OCI-M2 (cell line): ENCODE measurements at regions not wholly inside any gene's neighbourhood (a gene's known extent, or its start where the extent isn't known, plus 50 kb on each side); places are given as distances from the start of the nearest gene placed in this dataset.

Experiments used
- DNase-seq: peaks from one replicate; lab custom pipeline; 2025; ENCODE audit not compliant: unreplicated experiment; lab: John Stamatoyannopoulos, UW

DNA sequence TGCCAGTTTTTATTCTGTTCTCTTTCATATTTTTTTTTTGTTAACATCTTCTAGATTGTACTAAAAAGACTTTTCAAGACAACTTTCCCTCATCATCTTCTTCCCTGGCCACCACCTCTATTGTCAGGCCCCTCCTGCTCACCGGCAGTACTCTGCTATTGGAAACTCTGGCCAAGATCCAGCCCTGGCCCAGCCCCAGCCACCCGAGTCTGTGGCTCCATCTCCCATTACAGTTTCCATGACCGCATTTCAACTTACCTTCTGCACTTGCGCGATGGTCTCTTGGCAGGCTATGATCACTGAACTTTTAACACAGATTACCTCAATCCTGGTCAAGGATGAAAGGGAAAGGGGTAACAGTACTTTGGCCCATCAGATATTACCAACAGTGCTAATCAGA is 137.7 kb upstream of the POM121L12 start:
- DNase-seq = no peak

DNA sequence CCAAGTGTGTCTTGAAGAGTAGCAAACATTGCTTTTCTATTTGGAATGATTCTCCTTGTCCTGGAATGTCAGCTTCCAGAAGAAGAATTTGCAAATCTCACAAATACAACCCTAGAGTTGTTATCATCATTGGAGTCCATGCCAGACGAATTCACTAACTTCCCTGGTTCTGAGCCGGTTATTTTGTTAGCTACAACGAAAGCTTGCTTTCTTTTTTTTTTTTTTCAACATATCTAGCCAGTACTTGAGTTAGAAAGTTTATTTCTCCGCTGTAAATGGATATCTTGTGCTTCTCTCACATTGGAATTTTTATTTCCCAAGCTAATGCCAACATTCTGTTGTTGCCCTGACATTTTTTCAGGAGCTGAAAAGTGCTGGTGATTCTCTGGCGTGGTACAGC is 138.1 kb upstream of the POM121L12 start:
- no peak for DNase-seq

DNA sequence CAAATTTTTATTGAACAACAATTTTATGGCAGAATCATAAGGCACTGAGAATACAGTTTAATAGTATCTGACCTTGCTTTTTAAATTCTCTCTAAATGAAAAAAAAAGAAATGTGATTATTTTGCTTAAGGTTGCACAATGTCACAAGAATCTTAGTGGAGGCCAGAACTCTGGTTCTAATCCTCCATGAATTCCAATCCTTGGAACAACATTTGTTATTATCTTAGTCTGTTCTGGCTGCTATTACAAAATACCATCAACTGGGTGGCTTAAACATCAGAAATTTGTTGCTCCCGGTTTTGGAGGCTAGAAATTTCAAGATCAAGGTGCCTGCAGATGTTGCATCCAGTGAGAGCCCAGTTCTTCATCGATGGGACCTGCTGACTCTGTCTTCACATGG is 158.2 kb upstream of the POM121L12 start:
- DNase-seq = no peak

DNA sequence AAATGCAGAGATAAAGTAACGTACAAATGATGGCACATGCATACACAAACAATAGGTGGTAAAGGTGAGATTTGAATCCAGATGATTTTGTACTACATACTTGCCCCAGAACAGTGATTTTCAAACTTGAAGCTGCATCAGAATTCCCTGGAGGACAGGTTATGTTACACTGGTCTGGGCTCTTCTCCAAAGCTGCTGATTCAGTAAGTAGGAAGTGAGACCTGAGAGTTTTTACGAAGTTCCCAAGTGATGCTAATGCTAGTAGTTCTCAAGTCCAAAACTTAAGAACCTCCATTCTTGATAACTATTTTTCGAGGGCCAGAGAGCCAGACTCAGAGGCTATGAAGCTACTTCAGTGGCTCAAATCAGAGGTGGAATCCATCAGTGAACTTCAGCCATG is 159.0 kb upstream of the POM121L12 start:
- no peak for DNase-seq

DNA sequence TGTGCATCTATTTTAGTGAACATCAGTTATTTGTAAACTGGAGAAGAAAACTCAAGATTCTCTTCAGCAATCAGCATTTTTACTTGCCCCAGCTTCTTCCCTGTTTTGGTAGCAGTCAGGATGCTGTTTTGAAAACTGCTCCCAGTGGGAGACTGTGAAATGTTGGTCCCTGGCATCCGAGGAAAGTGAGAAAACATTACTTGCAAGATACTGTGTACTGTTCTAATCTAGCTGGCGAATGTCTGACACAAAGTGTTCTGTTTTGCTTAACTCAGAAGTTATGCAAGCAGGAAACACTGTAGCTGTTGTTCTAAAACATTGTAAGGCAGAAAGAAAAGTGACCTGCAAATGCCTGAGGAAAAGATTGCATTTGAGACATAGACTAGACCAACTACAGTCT is 171.8 kb upstream of the POM121L12 start:
- no peak for DNase-seq

DNA sequence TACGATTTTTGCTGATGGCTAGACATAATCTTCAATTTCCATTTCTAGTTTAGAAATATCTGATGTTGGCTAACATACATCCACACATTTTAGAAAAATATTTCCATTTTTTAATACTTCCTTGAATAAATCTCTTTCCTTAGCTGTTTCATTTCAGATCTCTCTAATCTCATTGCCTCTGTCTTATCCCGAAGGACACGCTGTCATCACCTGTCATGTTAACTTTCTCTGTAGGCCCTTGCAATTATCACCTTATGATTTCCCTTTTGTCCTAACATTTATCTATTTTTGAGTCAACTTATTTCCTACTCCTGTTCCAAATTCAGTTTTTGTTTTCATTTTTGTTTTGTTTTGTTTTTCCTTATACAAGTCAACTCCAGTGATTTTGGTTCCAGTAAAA is 173.1 kb upstream of the POM121L12 start:
- no peak for DNase-seq

DNA sequence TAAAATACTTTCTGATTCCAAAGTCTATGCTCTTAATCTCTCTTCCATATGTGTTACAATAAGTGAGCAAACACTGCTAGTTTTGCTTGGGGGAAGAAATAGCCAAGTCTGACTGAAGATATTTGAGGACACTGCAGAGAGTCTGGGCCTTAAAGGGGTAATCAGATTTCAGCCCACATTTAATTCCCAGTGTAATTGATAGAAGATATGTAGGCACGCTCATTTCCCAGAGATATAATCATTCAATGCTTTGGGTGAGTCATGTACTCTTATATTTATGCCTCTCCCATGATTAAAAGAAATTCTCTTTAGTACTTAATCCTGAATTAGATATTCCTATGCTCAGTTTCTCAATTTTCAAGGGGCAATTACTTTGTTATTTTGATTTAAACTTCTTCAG is 178.1 kb upstream of the POM121L12 start:
- DNase-seq = no peak

DNA sequence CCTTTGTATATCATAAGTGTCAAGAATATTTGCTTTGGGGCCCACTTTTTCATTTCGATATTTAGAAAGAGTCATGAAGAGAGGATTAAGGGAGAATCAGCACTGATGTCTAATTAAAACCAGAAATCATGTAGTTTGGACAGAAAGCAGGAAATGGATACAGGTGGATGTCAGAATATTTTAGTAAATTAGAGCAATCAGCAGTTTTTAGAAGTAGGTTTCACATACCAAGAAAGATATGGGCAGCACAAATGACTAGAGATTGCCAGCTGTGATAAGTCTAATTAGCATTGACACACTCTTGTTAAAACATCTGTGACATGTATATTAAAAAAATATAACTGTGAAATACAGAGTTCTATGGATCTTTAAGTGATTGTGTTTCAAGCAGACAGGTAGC is 180.8 kb upstream of the POM121L12 start:
- no peak for DNase-seq

DNA sequence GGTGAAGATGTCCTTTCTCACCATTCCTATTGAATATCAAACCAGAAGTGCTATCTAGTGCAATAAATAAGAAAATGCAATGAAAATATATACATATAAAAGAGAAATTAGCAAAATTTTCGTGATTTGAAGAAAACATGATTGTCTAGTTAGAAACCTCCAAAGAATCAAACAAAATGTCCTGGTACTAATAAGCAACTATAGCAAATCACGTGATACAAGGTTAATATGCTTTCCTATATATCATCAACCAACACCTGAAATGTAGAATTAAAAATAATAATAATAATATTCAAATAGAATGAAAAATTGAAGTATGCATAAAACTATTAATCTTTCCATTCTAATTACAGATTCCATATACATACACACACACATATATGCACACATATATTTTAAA is 183.9 kb upstream of the POM121L12 start:
- DNase-seq = no peak

DNA sequence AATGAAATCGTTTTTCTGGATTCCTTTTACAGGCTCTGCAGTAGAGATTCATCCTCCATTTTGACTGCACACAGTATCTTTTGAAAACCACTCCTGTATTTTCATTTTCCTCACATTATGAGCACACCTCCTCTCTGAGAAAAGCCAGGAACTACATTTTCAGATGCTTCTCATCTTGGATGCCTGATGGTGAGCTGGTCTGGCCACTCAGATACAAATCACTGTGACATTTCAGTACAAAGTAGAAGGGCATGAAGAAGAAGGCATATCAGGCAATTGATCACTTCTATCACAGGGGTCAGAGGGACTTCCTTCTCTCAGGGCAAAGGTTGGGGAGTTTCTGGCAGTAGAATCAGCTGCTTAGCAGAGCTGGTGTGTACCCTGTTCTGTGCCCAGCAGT is 192.0 kb upstream of the POM121L12 start:
- DNase-seq = no peak

DNA sequence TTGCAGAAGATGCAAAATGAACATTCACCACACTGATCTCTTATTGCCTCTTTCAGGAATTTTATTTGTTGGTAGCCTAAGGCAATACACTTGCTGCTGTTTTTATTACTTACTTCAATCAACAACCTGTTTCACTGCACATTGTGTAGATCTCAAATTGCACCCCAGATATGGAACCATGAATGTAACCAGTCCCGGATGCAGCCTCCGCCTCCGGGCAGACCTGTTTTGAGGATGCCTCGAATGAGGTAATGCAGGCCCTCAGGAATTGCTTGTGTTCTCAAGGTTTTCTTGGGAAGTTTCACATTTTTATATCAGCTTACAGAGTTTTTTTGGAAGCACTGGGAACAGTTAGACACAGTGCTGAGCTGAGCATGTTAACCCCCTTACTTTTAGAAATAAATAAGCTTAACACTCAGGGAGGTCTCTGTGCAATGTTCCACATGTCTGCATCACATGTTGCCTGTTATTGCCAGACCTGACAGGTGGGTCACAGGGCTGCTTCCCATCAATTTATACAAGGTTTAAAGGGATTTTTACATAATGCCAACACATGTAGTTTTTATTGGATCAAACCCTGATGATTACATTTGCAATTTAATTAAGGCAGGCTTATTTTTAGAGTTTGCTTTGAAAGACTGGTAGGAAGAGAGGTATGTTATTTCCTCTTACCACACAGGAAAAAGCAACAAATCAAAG is 193.1 kb upstream of the POM121L12 start:
- DNase-seq = no peak

DNA sequence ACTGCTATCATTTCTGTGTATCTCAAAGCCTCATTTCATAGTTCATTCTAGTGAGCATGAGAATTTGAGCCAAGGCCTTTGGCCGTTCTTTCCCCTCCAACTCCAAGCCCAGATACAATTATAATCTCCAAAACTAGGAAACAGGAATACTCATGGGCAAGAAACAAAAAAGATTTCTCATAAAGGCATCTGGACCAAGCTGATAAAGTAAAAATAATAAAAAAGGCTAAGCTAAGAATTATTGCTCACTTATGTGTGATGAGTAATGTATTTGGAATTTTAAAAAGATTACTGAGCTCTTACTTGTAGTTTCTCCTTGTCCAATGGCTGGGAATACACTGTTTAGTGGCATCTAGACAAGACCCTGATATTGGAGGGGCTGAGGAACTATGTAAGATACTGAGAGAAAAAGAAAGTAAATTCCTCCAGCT is 196.4 kb upstream of the POM121L12 start:
- no peak for DNase-seq

DNA sequence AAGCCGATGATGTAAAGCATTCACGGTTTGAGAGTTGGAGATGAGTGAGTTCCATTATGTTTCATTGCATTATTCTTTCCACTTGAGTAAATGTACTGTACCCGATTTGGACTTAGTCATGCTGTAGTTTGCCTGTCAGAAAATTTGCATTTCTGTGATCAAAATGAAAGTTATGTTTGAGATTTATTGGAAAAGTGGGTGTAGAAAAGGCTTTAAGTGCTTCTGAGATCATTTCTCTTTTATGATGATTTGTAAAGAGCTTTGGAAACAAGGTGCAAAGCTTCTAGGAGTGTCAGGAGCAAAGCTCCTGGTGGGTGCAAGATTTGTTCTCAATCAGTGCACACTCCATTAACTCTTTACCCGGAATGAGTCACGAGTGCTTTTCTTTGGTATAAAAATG is 204.1 kb upstream of the POM121L12 start:
- DNase-seq = no peak

DNA sequence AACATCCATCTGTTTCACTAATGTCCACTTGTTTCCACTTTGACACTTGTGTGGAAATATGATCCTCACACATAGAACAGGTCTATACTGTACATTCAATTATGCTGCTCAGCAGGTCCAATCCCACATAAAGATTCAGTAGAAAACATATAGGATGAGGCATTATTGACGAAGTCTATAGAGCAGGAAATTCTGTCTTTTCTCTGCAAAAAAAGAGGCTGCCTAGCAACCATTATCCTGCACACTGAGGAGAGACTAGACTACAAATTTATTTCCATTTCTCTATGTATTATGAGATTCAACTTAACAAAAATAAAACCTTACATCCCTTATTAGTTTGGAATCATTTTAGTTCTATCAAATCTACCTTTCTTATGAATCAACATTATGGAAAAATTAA is 204.6 kb upstream of the POM121L12 start:
- DNase-seq = no peak

DNA sequence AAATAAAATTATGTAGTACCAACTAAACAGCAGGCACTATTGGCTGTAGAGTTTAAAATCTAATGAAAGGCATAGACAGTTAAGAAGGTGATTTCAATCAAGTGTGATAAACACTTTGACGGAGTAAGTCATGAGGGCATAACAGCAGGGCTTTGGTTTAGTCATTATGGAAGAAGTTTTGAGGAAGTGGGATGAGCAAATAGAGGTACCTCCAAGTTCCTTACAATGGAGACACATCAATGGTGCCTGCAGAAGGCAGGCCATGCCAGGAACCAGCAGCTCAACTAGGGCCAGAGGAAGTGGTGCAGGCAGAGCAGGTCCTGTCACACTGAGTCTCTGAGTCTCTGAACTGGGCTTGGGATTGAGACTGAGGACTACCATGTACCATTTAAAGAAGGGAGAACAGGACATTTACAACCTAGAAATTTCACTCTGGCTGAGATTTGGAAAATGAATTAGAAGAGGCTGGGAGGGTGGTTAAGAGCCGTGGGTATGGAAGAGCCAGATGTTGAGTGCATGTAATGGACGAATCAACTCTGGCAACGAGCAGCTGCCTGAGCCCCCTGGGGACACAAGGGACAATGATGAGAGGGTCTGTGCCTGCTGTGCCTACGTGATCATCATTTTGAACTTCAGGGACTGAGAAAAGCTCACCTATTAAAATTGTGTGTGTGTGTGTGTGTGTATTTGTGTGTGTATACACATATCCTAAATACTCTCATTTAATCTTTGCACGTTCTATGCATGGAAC is 208.7 kb upstream of the POM121L12 start:
- no peak for DNase-seq

DNA sequence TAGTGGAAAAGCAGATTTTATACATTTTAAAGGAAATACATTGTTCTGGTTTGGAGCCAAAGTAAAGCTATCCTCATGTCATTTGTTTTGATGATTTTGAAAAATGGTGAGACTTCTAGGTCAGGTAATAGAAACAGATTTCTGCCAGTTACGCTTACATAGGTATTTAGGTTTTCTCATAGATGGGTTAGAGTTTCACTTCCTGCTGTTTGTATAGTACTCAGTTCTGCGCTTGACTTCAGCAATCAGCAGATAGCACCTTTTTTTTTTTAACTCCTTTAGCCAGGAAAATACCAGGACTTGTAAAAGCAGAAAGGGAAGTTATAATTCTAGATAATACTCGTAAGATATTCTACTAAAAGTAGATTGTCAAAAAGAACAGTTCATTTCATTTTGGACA is 209.8 kb upstream of the POM121L12 start:
- DNase-seq = no peak

DNA sequence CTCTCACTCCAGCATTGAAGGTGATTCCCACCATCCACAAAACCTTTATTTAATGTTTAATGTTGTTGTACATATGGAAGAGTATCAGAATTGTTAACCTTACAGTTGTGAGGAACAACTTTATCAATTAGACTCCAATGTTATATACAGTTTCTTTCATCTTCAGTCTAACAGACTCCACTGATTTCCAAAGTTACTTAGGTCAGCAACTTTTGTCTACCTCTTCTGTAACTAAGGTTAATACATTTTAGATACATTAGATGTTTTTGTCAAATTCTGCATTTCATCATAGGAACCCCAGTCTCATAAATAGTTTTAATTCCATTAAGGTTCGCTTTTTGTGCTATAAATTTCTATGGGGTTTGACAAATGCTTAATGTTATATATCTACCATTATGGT is 223.9 kb upstream of the POM121L12 start:
- no peak for DNase-seq

DNA sequence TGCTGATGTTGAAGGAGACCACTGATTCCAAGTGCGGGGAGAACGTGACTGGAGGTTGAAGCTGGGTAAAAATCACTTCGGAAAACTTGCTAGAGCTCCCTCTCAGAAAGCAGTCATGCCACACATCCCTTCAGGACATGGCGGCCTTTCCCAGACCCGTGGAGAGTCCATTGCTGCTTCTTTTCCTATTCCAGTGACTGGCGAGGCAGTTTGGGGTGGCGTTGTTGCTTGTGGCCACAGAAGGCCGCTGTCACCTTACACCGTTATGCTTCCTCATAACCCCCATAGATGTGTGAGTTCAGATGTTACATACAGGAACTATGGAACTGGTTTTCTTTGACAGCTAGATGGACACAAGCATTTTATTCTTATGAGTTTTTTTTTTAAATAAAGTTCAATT is 235.6 kb upstream of the POM121L12 start:
- DNase-seq = no peak

DNA sequence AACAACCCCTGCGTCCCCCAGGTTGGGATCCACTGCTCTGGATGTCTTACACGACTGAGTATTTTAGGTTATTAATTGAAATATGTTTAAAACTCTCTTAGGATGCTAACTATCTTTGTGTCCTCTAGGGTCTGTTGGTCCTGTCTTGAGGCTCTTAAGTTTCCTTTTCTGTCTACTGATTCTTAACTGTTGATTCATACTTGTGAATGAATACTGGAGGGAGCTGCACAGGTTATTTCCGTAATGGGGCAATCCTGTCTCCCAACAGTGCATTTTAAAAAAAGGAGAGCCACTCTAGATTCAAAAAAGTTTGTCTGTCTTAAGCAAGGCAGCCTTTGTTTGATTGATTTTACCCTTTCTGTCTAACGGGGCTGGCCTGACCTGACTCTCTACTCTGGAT is 237.6 kb upstream of the POM121L12 start:
- no peak for DNase-seq

DNA sequence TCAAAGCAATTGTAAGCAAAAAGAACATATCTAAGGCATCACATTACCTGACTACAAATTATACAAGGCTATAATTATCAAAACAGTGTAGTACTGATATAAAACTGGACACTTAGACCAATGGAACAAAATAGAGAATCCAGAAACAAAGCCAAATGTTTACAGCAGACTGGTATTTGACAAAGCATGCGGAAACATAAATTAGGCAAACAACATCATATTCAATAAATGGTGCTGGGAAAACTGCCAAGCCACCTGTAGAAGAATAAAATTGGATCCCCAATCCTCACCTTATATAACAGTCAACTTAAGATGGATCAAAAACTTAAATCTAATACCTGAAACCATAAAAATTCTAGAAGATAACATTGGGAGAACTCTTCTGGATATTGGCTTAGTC is 240.8 kb upstream of the POM121L12 start:
- no peak for DNase-seq

DNA sequence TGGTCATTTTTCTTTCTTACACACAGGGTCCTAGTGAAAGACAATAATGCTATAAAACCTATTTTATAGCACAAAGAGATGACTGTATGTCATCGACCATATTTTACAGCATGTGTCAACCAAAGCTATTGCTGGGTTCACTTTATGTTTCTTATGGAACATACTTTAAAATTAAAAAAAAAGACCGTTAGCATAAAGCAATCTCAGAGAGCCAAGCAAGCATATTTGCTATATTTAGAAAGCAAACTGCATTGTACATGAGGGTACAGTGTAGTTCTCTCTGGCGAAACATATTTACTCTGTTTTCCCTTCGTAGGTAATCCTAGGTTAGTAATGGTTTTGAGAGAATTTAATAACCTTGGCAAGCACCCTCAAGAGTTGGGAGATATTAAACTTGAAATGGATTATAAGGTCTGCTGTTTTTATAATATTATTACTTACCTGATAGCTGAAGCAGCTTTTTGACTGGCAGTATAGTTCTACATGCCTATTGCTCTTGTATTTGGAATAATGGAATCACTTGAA is 244.2 kb upstream of the POM121L12 start:
- no peak for DNase-seq

DNA sequence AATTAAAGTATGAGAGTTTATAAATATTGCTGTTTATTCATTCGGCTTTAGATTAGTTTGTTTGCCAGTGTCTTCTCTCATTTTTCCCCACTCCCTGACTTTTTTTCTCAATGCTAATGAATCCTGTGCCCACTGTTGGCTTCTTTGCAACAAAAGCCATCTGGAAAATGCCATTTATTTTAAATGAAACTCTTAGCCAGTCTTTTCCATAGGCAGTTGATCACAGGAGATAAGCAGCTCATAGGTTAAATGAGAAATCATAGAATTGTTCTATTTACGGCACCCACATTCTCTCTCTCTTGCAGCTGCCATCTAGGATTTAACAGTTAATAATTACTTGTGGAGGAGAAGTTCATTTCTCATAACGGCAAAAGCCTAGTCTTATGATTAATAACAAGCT is 249.3 kb upstream of the POM121L12 start:
- DNase-seq = no peak

DNA sequence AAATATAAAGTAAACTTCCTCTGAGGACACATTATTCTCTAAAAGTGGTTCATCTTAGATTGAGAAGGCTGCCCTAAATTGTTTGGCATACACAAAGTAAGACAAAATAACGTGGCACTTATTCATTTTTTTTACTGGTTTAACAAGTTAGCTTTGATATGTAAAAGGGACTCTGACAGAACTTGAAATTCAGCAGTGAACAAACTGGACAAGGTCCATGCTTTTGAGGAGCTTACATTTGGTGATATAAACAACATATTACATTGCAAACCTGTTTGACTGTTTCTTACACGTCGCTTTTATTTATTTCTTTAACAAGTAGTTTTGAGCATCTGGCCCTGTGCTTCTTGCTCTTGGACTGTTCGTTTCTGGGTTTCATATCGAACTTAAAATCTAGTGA is 253.1 kb upstream of the POM121L12 start:
- DNase-seq = no peak
